Loucy (cell line): ENCODE measurements at regions not wholly inside any gene's neighbourhood (a gene's known extent, or its start where the extent isn't known, plus 50 kb on each side); places are given as distances from the start of the nearest gene placed in this dataset.

Experiments used
- CTCF ChIP-seq: fragments of 200-600 bp; sonication (generic); conservative IDR thresholded peaks from 2 replicates; pipeline ENCODE4 v1.5.1; 2014; ENCODE audit warnings: mild to moderate bottlenecking, antibody characterized with exemption, low read length
- EZH2phosphoT487 ChIP-seq: fragments of 200-600 bp; IDR thresholded peaks from 2 replicates; pipeline ENCODE4 v1.6.1; 2018; ENCODE audit warnings: antibody characterized with exemption, mild to moderate bottlenecking, moderate library complexity, borderline replicate concordance

GRCh38 chrX:75623535-75623934, 100.7 kb upstream of the ZDHHC15 start:
- TF ChIP-seq CTCF: no peak; the same call in 1 of the 2 replicates
- TF ChIP-seq EZH2phosphoT487: no peak
